HG03095 (cell line): ENCODE measurements at regions not wholly inside any gene's neighbourhood (a gene's known extent, or its start where the extent isn't known, plus 50 kb on each side); places are given as distances from the start of the nearest gene placed in this dataset.
"Not testable (repeated sequence)": the region's sequence is repeated elsewhere in the genome, so short reads cannot be mapped to it uniquely, and the experiment has no call there.

Experiments used
- ATAC-seq: cut with Tn5 transposase; IDR thresholded peaks from one replicate; pipeline ENCODE4 v1.9.1; 2021; ENCODE audit warnings: moderate library complexity; ENCODE audit not compliant: unreplicated experiment

GRCh38 chrX:139475432-139475831 is 55.1 kb upstream of the F9 start:
- no peak for ATAC-seq

GRCh38 chrX:139461945-139462344 is 68.6 kb upstream of the F9 start:
- not testable (repeated sequence) for ATAC-seq

- no peak for ATAC-seq
Observed at GRCh38 chrX:139454743-139455142, 75.8 kb upstream of the F9 start.

GRCh38 chrX:139448996-139449395 is 81.5 kb upstream of the F9 start:
- ATAC-seq: no peak

GRCh38 chrX:139446832-139447231 is 83.7 kb upstream of the F9 start:
- ATAC-seq: no peak

- ATAC-seq: no peak
Observed at GRCh38 chrX:139429913-139430312, 100.6 kb upstream of the F9 start.

GRCh38 chrX:139423186-139423585 is 107.4 kb upstream of the F9 start:
- no peak for ATAC-seq

- ATAC-seq: not testable (repeated sequence)
Observed at GRCh38 chrX:139398258-139398657, 132.3 kb upstream of the F9 start.

GRCh38 chrX:139388254-139388653 is 142.3 kb upstream of the F9 start:
- no peak for ATAC-seq

GRCh38 chrX:139382529-139382928 is 148.0 kb upstream of the F9 start:
- no peak for ATAC-seq

- ATAC-seq: not testable (repeated sequence)
Observed at GRCh38 chrX:139376547-139376946, 154.0 kb upstream of the F9 start.

GRCh38 chrX:139360356-139360755 is 170.2 kb upstream of the F9 start:
- no peak for ATAC-seq

GRCh38 chrX:139342594-139342991 is 187.9 kb upstream of the F9 start:
- ATAC-seq: not testable (repeated sequence)

- not testable (repeated sequence) for ATAC-seq
Observed at GRCh38 chrX:139341855-139342593, 188.5 kb upstream of the F9 start.

- ATAC-seq: no peak
Observed at GRCh38 chrX:139332441-139332840, 198.1 kb upstream of the F9 start.

- no peak for ATAC-seq
Observed at GRCh38 chrX:139327355-139327754, 203.2 kb upstream of the F9 start.

GRCh38 chrX:139324756-139325155 is 205.8 kb upstream of the F9 start:
- no peak for ATAC-seq

GRCh38 chrX:139320661-139321354 is 209.7 kb upstream of the F9 start:
- not testable (repeated sequence) for ATAC-seq

GRCh38 chrX:139306675-139307074 is 223.9 kb upstream of the F9 start:
- ATAC-seq: not testable (repeated sequence)

- ATAC-seq: no peak
Observed at GRCh38 chrX:139304471-139304870, 226.1 kb upstream of the F9 start.

GRCh38 chrX:139299309-139299708 is 231.2 kb upstream of the F9 start:
- ATAC-seq: no peak

GRCh38 chrX:139298437-139298836 is 232.1 kb upstream of the F9 start:
- ATAC-seq: no peak
